B cell (primary cell): ENCODE measurements at regions not wholly inside any gene's neighbourhood (a gene's known extent, or its start where the extent isn't known, plus 50 kb on each side); places are given as distances from the start of the nearest gene placed in this dataset.

Experiments
- EZH2 ChIP-seq: IDR thresholded peaks from 2 replicates; pipeline ENCODE4 v1.6.1; 2012; ENCODE audit warnings: borderline replicate concordance, low read depth, mild to moderate bottlenecking, moderate library complexity, low read length; ENCODE audit not compliant: insufficient read depth, poor library complexity, severe bottlenecking
- TF ChIP-seq, protein P1 (sequence below): fragments of 200-600 bp; IDR thresholded peaks from one replicate; pipeline ENCODE4 v1.8.0; 2022; ENCODE audit warnings: antibody characterized with exemption, mild to moderate bottlenecking

DNA sequence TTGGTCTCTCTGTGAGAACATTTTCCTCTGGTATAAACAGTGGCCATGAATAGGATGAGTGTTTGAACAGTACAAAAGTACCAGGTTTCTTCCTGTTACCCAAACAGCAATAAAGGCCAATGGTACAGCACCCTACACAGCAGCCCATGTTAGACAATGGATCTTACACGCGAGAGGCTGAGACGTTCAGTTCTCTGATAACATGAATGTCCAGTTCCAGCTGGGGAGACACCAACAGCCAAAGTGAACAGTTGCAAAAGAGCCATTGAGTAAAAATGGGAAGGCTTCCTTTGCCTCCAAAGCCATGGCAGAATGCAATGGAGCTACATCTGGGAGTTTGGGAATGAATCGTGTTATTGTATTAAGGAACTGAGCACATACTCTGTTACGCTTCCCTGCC lies 246.8 kb upstream of the SGK1 start:
- TF ChIP-seq, protein P1, sequence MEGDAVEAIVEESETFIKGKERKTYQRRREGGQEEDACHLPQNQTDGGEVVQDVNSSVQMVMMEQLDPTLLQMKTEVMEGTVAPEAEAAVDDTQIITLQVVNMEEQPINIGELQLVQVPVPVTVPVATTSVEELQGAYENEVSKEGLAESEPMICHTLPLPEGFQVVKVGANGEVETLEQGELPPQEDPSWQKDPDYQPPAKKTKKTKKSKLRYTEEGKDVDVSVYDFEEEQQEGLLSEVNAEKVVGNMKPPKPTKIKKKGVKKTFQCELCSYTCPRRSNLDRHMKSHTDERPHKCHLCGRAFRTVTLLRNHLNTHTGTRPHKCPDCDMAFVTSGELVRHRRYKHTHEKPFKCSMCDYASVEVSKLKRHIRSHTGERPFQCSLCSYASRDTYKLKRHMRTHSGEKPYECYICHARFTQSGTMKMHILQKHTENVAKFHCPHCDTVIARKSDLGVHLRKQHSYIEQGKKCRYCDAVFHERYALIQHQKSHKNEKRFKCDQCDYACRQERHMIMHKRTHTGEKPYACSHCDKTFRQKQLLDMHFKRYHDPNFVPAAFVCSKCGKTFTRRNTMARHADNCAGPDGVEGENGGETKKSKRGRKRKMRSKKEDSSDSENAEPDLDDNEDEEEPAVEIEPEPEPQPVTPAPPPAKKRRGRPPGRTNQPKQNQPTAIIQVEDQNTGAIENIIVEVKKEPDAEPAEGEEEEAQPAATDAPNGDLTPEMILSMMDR, result no peak
- TF ChIP-seq EZH2, result no peak
